ENCODE measurements at regions not wholly inside any gene's neighbourhood (a gene's known extent, or its start where the extent isn't known, plus 50 kb on each side); places are given as distances from the start of the nearest gene placed in this dataset.
"Not testable (repeated sequence)": the region's sequence is repeated elsewhere in the genome, so short reads cannot be mapped to it uniquely, and the experiment has no call there.

DNA sequence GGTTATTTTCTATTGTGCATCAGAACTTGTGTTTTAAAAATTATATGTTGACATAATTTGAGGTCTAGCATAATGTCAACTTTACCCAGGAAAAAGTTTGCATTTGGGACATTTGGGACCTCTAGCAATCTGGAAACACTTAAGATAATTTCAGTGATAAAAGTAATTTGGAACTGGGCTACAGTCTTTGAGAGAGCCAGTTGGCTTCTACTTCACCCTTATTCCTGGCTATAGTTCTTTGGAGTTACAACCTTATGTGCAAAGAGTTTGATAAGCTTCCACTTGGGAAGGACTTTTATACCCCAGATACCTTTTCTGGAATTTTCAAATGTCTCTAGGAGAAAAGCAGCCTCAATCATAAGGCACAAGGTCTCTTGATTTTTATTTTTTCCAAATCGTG is 139.3 kb downstream of the ARRDC3 start:
- H3K9me3 ChIP-seq (ENCODE audit: control insufficient read depth in 2 of 3, insufficient read depth in 1 of 3, low read length in 3 of 3) = peaks cover 1 to 7% (median 2%) of the 10 kb centered on the region in 3 donors
- no peak overlapping the region for H3K9ac ChIP-seq (ENCODE audit: low read length in 3 of 3)
- H3K4me1 ChIP-seq (ENCODE audit: control insufficient read depth in 2 of 3, insufficient read depth in 2 of 3, low read depth in 1 of 3, low read length in 3 of 3) = no peaks in the 10 kb centered on the region
- no peak for FAIRE-seq
- TF ChIP-seq, protein P1, sequence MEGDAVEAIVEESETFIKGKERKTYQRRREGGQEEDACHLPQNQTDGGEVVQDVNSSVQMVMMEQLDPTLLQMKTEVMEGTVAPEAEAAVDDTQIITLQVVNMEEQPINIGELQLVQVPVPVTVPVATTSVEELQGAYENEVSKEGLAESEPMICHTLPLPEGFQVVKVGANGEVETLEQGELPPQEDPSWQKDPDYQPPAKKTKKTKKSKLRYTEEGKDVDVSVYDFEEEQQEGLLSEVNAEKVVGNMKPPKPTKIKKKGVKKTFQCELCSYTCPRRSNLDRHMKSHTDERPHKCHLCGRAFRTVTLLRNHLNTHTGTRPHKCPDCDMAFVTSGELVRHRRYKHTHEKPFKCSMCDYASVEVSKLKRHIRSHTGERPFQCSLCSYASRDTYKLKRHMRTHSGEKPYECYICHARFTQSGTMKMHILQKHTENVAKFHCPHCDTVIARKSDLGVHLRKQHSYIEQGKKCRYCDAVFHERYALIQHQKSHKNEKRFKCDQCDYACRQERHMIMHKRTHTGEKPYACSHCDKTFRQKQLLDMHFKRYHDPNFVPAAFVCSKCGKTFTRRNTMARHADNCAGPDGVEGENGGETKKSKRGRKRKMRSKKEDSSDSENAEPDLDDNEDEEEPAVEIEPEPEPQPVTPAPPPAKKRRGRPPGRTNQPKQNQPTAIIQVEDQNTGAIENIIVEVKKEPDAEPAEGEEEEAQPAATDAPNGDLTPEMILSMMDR (IDR thresholded peaks at IDR 0.05; ENCODE audit: borderline replicate concordance, extremely low read depth, insufficient read depth) = no peak
- H3K27me3 ChIP-seq (ENCODE audit: control insufficient read depth, insufficient read depth, low read length) = no peaks in the 10 kb centered on the region
- intact Hi-C loops (cut with DNase I) = no loop called here
- DNase-seq = no peak
- no peaks in the 10 kb centered on the region for H3K36me3 ChIP-seq (ENCODE audit: control insufficient read depth in 2 of 3, insufficient read depth in 3 of 3, low read length in 3 of 3)
- H3K4me3 ChIP-seq (ENCODE audit: low read length in 3 of 3) = no peak overlapping the region
- H3K27ac ChIP-seq (ENCODE audit: low read depth in 2 of 2, low read length in 2 of 2) = no peak overlapping the region

DNA sequence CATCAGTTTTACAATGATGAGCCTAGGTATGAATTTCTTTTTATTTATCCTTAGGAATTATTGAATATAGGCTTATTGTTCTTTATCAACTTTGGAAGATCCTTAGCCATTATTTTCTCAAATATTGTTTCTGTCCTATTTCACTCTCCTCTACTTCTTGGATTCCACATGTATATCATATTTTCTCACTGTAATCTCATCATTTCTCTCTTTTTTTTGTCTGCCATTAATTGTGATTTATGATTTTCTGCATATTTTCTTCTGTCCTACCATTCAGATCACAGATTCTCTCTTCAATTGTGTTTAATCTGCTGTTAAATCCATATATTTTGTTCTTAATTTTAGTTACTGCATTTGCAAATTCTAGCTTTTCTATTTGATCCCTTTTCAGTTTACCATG is 139.8 kb downstream of the ARRDC3 start:
- Histone ChIP-seq H3K27ac (ENCODE audit: low read depth in 2 of 2, low read length in 2 of 2) (no peak overlapping the region), H3K4me3 (ENCODE audit: low read length in 3 of 3) (no peak overlapping the region), H3K9ac (ENCODE audit: low read length in 3 of 3) (no peak overlapping the region), H3K4me1 (ENCODE audit: control insufficient read depth in 2 of 3, insufficient read depth in 2 of 3, low read depth in 1 of 3, low read length in 3 of 3) (no peaks in the 10 kb centered on the region), H3K36me3 (ENCODE audit: control insufficient read depth in 2 of 3, insufficient read depth in 3 of 3, low read length in 3 of 3) (no peaks in the 10 kb centered on the region), H3K27me3 (ENCODE audit: control insufficient read depth, insufficient read depth, low read length) (no peaks in the 10 kb centered on the region), H3K9me3 (ENCODE audit: control insufficient read depth in 2 of 3, insufficient read depth in 1 of 3, low read length in 3 of 3) (peaks cover 1 to 7% (median 2%) of the 10 kb centered on the region in 3 donors)
- no peak for DNase-seq
- intact Hi-C loops (cut with DNase I) = no loop called here
- FAIRE-seq = no peak
- TF ChIP-seq, protein P1 (IDR thresholded peaks at IDR 0.05; ENCODE audit: borderline replicate concordance, extremely low read depth, insufficient read depth) = no peak

DNA sequence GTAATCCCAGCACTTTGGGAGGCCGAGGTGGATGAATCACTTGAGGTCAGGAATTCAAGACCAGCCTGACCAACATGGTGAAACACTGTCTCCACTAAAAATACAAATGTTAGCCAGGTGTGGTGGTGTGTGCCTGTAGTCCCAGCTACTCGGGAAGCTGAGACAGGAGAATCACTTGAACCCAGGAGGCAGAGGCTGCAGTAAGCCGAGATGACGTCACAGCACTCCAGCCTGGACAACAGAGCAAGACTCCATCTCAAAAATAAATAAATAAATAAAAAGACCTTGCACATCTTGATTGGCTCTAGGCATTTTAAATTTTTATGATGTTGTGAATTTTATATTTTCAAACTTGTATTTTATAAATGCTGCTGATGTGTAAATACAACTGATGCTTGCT is 141.7 kb downstream of the ARRDC3 start:
- H3K4me1 ChIP-seq (ENCODE audit: control insufficient read depth in 2 of 3, insufficient read depth in 2 of 3, low read depth in 1 of 3, low read length in 3 of 3); H3K27ac ChIP-seq (ENCODE audit: low read depth in 2 of 2, low read length in 2 of 2); H3K4me3 ChIP-seq (ENCODE audit: low read length in 3 of 3); H3K9me3 ChIP-seq (ENCODE audit: control insufficient read depth in 2 of 3, insufficient read depth in 1 of 3, low read length in 3 of 3); H3K27me3 ChIP-seq (ENCODE audit: control insufficient read depth, insufficient read depth, low read length); intact Hi-C loops (cut with DNase I); H3K9ac ChIP-seq (ENCODE audit: low read length in 3 of 3); FAIRE-seq; DNase-seq; H3K36me3 ChIP-seq (ENCODE audit: control insufficient read depth in 2 of 3, insufficient read depth in 3 of 3, low read length in 3 of 3): not testable (repeated sequence)

DNA sequence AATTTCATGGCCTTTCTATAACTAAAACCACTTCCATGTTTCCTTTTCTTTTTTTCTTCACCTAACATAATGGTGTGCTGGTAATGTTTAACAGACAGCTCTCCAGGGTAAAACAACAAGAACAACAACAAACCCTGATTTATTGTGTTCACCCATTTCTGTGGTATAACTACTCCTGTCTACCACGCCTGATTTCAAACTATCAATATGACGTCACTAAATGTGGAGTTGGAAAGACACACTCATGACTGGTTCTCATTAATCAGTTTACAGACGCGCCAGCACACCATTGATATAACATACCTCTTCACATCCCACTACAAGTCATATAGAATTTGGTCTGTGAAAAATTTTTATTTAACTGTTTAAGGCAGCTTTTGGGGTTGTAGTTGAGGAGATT is 142.9 kb downstream of the ARRDC3 start:
- no peak overlapping the region for H3K27ac ChIP-seq (ENCODE audit: low read depth in 2 of 2, low read length in 2 of 2)
- H3K27me3 ChIP-seq (ENCODE audit: control insufficient read depth, insufficient read depth, low read length) = no peaks in the 10 kb centered on the region
- no peaks in the 10 kb centered on the region for H3K36me3 ChIP-seq (ENCODE audit: control insufficient read depth in 2 of 3, insufficient read depth in 3 of 3, low read length in 3 of 3)
- peaks cover 1 to 7% (median 2%) of the 10 kb centered on the region in 3 donors for H3K9me3 ChIP-seq (ENCODE audit: control insufficient read depth in 2 of 3, insufficient read depth in 1 of 3, low read length in 3 of 3)
- FAIRE-seq (no peak), DNase-seq (no peak)
- no peak overlapping the region for H3K9ac ChIP-seq (ENCODE audit: low read length in 3 of 3)
- H3K4me1 ChIP-seq (ENCODE audit: control insufficient read depth in 2 of 3, insufficient read depth in 2 of 3, low read depth in 1 of 3, low read length in 3 of 3) = peaks cover 0 to 4% (median 0%) of the 10 kb centered on the region in 3 donors
- intact Hi-C loops (cut with DNase I) = no loop called here
- TF ChIP-seq, protein P1 (IDR thresholded peaks at IDR 0.05; ENCODE audit: borderline replicate concordance, extremely low read depth, insufficient read depth) = no peak
- no peak overlapping the region for H3K4me3 ChIP-seq (ENCODE audit: low read length in 3 of 3)
